GM23338 (cell line): ENCODE measurements at regions not wholly inside any gene's neighbourhood (a gene's known extent, or its start where the extent isn't known, plus 50 kb on each side); places are given as distances from the start of the nearest gene placed in this dataset.

Experiments
- ATAC-seq: fragments of 200-7000 bp; cut with Tn5 transposase; 3 replicates; pipeline ENCODE4 v1.9.1; 2020
- DNase-seq: peaks from one replicate; pipeline ENCODE4 v3.0.0-alpha.2; 2015; ENCODE audit warnings: low spot score
- H2AFZ ChIP-seq: fragments of 200-600 bp; sonication (generic); 2 replicates; pipeline ENCODE4 v1.8.0; 2016; ENCODE audit warnings: antibody characterized with exemption, mild to moderate bottlenecking, moderate library complexity
- H3F3A ChIP-seq: fragments of 200-600 bp; sonication (generic); replicated peaks from 2 replicates; pipeline ENCODE4 v1.8.0; 2017; ENCODE audit warnings: antibody characterized with exemption, mixed run types, low read depth
- H3K27ac ChIP-seq: fragments of 200-600 bp; sonication (generic); 2 replicates; pipeline ENCODE4 v1.6.1; 2016; ENCODE audit warnings: low read depth
- H3K27me3 ChIP-seq: fragments of 200-600 bp; sonication (generic); 2 replicates; pipeline ENCODE4 v1.8.0; 2016; ENCODE audit warnings: mild to moderate bottlenecking, mixed run types, moderate library complexity; ENCODE audit not compliant: insufficient read depth
- H3K36me3 ChIP-seq: fragments of 200-600 bp; sonication (generic); 2 replicates; pipeline ENCODE4 v1.8.0; 2016; ENCODE audit warnings: mild to moderate bottlenecking; ENCODE audit not compliant: insufficient read depth
- H3K4me1 ChIP-seq: fragments of 200-600 bp; sonication (generic); 2 replicates; pipeline ENCODE4 v1.8.0; 2016; ENCODE audit warnings: mild to moderate bottlenecking, moderate library complexity; ENCODE audit not compliant: insufficient read depth
- H3K4me2 ChIP-seq: fragments of 200-600 bp; sonication (generic); 2 replicates; pipeline ENCODE4 v1.7.1; 2017; ENCODE audit warnings: mixed run types
- H3K4me3 ChIP-seq: fragments of 200-600 bp; sonication (generic); 2 replicates; pipeline ENCODE4 v1.6.1; 2016; ENCODE audit warnings: mixed run types
- H3K79me2 ChIP-seq: fragments of 200-600 bp; sonication (generic); replicated peaks from 2 replicates; pipeline ENCODE4 v1.8.0; 2017; ENCODE audit warnings: mild to moderate bottlenecking; ENCODE audit not compliant: insufficient read depth
- H3K9me2 ChIP-seq: fragments of 200-600 bp; sonication (generic); 2 replicates; pipeline ENCODE4 v1.8.0; 2017; ENCODE audit not compliant: insufficient read depth
- H4K20me1 ChIP-seq: fragments of 200-600 bp; sonication (generic); replicated peaks from 2 replicates; pipeline ENCODE4 v1.8.0; 2017; ENCODE audit warnings: mild to moderate bottlenecking; ENCODE audit not compliant: insufficient read depth
- H3K27ac Mint-ChIP-seq: 2 replicates; pipeline ENCODE4 v1.8.0; 2020; ENCODE audit warnings: inconsistent platforms, mild to moderate bottlenecking, moderate library complexity, mixed read lengths
- H3K27me3 Mint-ChIP-seq: 3 replicates; pipeline ENCODE4 v1.8.0; 2022; ENCODE audit warnings: low read depth, mild to moderate bottlenecking, moderate library complexity, mixed read lengths, inconsistent platforms; ENCODE audit not compliant: insufficient read depth, poor library complexity
- H3K36me3 Mint-ChIP-seq: 3 replicates; pipeline ENCODE4 v1.8.0; 2021; ENCODE audit warnings: low read depth, mild to moderate bottlenecking, inconsistent platforms, moderate library complexity, mixed read lengths
- H3K4me1 Mint-ChIP-seq: 3 replicates; pipeline ENCODE4 v1.8.0; 2020; ENCODE audit warnings: mild to moderate bottlenecking, inconsistent platforms, mixed read lengths
- H3K4me3 Mint-ChIP-seq: 3 replicates; pipeline ENCODE4 v1.8.0; 2021; ENCODE audit warnings: moderate library complexity, mild to moderate bottlenecking, inconsistent platforms, mixed read lengths
- H3K9me3 Mint-ChIP-seq: 3 replicates; pipeline ENCODE4 v1.8.0; 2020; ENCODE audit warnings: moderate library complexity, mild to moderate bottlenecking, inconsistent platforms, mixed read lengths
- CTCF ChIP-seq, 2 experiments: fragments of 200-600 bp in 1 of 2; sonication (generic) in 1 of 2; conservative IDR thresholded peaks; 2 replicates each; pipeline versions ENCODE4 v1.5.1 to v1.6.1; 2016 to 2017; ENCODE audit warnings: antibody characterized with exemption in 2 of 2, low read depth in 2 of 2, mild to moderate bottlenecking in 2 of 2, moderate library complexity in 1 of 2
- ETS1 ChIP-seq: IDR thresholded peaks from 2 replicates; pipeline ENCODE4 v1.6.1; 2016; ENCODE audit warnings: antibody characterized with exemption
- EZH2 ChIP-seq: fragments of 200-600 bp; sonication (generic); IDR thresholded peaks from one replicate; pipeline ENCODE4 v1.8.0; 2017; ENCODE audit warnings: antibody characterized with exemption, mild to moderate bottlenecking, low read depth; ENCODE audit not compliant: unreplicated experiment
- EZH2phosphoT487 ChIP-seq: fragments of 200-600 bp; sonication (generic); IDR thresholded peaks from one replicate; pipeline ENCODE4 v1.8.1; 2018; ENCODE audit warnings: antibody characterized with exemption; ENCODE audit not compliant: unreplicated experiment
- ZNF462 ChIP-seq: fragments of 250-450 bp; sonication (Bioruptor Pico); IDR thresholded peaks from 2 replicates; pipeline ENCODE4 v1.5.0; 2020; ENCODE audit warnings: mild to moderate bottlenecking, moderate library complexity

GRCh38 chr6:48750861-48751260, 639.9 kb upstream of the PTCHD4 start (continued):
- no peak for TF ChIP-seq ZNF462 (CRISPR knock-in tag)

GRCh38 chr6:48747471-48747870, 636.5 kb upstream of the PTCHD4 start:
- Mint-ChIP-seq H3K36me3 (no peaks in the 10 kb centered on the region), H3K27ac (no peak overlapping the region), H3K27me3 (no peaks in the 10 kb centered on the region), H3K4me3 (no peak overlapping the region), H3K9me3 (no peaks in the 10 kb centered on the region), H3K4me1 (peaks cover 14% of the 10 kb centered on the region)
- no peak for TF ChIP-seq EZH2
- no peak for TF ChIP-seq ETS1
- TF ChIP-seq CTCF (conservative IDR thresholded peaks at IDR 0.05; ENCODE audit: low read depth in 2 of 2), result no peak
- no peak for TF ChIP-seq EZH2phosphoT487
- no peak overlapping the region for H3K4me2 ChIP-seq
- H3K27me3 ChIP-seq, result no peaks in the 10 kb centered on the region
- no peak for ATAC-seq
- no peak overlapping the region for H3K27ac ChIP-seq
- H3F3A ChIP-seq, result no peaks in the 10 kb centered on the region
- no peaks in the 10 kb centered on the region for H3K79me2 ChIP-seq
- no peaks in the 10 kb centered on the region; the same call in 1 of the 2 replicates for H3K9me2 ChIP-seq
- H3K4me1 ChIP-seq, result peaks cover 12% of the 10 kb centered on the region; the same call in 1 of the 2 replicates
- no peak overlapping the region for H3K4me3 ChIP-seq
- H2AFZ ChIP-seq, result no peak overlapping the region
- DNase-seq, result no peak
- no peaks in the 10 kb centered on the region for H3K36me3 ChIP-seq
- H4K20me1 ChIP-seq, result no peaks in the 10 kb centered on the region
